ENCODE measurements at regions not wholly inside any gene's neighbourhood (a gene's known extent, or its start where the extent isn't known, plus 50 kb on each side); places are given as distances from the start of the nearest gene placed in this dataset.

DNA sequence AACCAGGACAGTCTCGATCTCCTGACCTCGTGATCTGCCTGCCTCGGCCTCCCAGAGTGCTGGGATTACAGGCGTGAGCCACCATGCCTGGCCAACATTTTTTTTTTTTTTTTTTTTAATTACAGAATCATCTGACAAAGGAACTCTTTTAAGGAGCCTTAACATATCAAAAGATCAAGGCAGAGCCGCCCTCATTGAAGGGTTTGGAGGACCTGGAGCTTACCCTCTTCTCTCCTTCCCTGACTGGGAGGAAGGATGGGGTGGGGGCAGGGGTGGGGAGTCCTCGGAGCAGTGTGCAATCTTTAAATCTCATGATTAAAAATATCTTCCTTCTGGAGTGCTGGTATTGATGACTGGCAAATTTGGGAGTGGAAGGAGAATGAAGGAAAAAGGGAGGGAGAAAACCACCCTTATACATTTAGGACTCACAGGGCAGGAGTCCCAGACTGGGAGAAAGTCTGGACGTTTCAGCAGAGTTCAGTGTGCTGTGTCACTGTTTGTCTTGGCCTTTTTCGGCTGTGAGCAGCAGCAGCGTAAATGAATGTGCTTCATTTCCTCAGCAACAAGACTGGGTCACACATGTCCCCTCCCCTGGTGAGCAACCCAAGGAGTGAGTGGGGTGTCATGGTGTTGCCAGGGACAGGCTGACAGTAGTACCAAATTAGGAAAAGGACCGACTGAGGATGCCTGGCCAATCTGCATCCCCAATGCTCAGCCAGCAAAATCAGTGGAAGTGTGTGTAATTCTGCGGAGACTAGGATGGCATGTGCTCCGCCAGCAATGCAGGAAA is 115.3 kb upstream of the BNC2 start:
- no peaks in the 10 kb centered on the region for H4K20me1 ChIP-seq (ENCODE audit: insufficient read depth, low read length)
- H3K9me1 ChIP-seq (ENCODE audit: insufficient read depth, low read length) = peaks cover 17% of the 10 kb centered on the region
- H3K18ac ChIP-seq (ENCODE audit: low read depth, low read length) = peak overlapping the region; percentile 49
- peaks cover 16% of the 10 kb centered on the region for H3K4me1 ChIP-seq (ENCODE audit: control insufficient read depth, insufficient read depth, low read length)
- H3K9ac ChIP-seq (ENCODE audit: low read depth, low read length) = peak overlapping the region; percentile 39
- H3K4me3 ChIP-seq (ENCODE audit: insufficient read depth, low read depth, low read length) = peak overlapping the region; percentile 0; the same call in 1 of the 2 replicates
- no peaks in the 10 kb centered on the region for H3K9me3 ChIP-seq (ENCODE audit: control insufficient read depth, insufficient read depth, low read length)
- peak overlapping the region; percentile 80 for H3K23ac ChIP-seq (ENCODE audit: low read depth, low read length)
- H4K8ac ChIP-seq (ENCODE audit: low read depth in 2 of 2, low read length in 2 of 2) = peak overlapping the region; percentile 70 to 88
- H2BK120ac ChIP-seq (ENCODE audit: low read depth, low read length) = peak overlapping the region; percentile 96
- H2BK5ac ChIP-seq (ENCODE audit: low read depth, low read length, poor library complexity, severe bottlenecking) = peak overlapping the region; percentile 96
- WGBS, 2 experiments (ENCODE audit: extremely low coverage in 2 of 2, insufficient read length in 1 of 2) = 17% methylated on average over 1 of the region's 12 CpGs; no CpG with 5 or more reads in 1 of the 2 experiments
- peak overlapping the region; percentile 88 for H3K14ac ChIP-seq (replicated peaks; ENCODE audit: low read depth, low read length)
- ChIA-PET POLR2A (ENCODE audit: unreplicated experiment) (no interaction called here), CTCF (no interaction called here)
- H2BK20ac ChIP-seq (ENCODE audit: low read depth, low read length) = peak overlapping the region; percentile 91
- peak overlapping the region; percentile 95 for H4K91ac ChIP-seq (ENCODE audit: insufficient read depth, low read depth, low read length)
- intact Hi-C loops (cut with micrococcal nuclease) = loop anchor here (1.0 to 5.0 kb wide), 2 partner anchors 21 to 113 kb away; partner anchors contain the start of gene BNC2
- H3K36me3 ChIP-seq (ENCODE audit: control insufficient read depth, insufficient read depth, low read length) = no peaks in the 10 kb centered on the region
- peak overlapping the region; percentile 95 for H3K4ac ChIP-seq (ENCODE audit: low read depth, low read length)
- ATAC-seq (ENCODE audit: low read depth) (peak; percentile 79), DNase-seq (peak; percentile 93)
- H4K5ac ChIP-seq (ENCODE audit: low read depth, low read length) = peak overlapping the region; percentile 33
- H3K4me2 ChIP-seq (ENCODE audit: low read depth, low read length) = peak overlapping the region; percentile 54
- peak overlapping the region; percentile 64 for H3K56ac ChIP-seq (ENCODE audit: extremely low read depth, insufficient read depth, low read length)
- peak overlapping the region; percentile 45 for H2AK5ac ChIP-seq (ENCODE audit: low read depth, low read length)
- H2AFZ ChIP-seq (replicated peaks; ENCODE audit: low read length, poor library complexity) = peak overlapping the region; percentile 91
- H3K27me3 ChIP-seq (ENCODE audit: control insufficient read depth, insufficient read depth, low read length) = no peaks in the 10 kb centered on the region
- in situ Hi-C loops (cut with MboI; ENCODE audit: low sequenced_read_pairs) = no loop called here
- no TSS peak for BruUV-seq (replicated peaks)
- H2AK9ac ChIP-seq (replicated peaks; ENCODE audit: low read depth, low read length, poor library complexity) = peak overlapping the region; percentile 5
- dilution Hi-C loops (cut with HindIII; ENCODE audit: low sequenced_read_pairs, unreplicated experiment) = no loop called here
- no peaks in the 10 kb centered on the region; a peak in 1 of 4 replicates for H3K79me1 ChIP-seq (ENCODE audit: low read depth in 1 of 2, low read length in 2 of 2)
- H3K27ac ChIP-seq (ENCODE audit: insufficient read depth, low read length) = peak overlapping the region; percentile 88
- peak overlapping the region; percentile 94 for H2BK15ac ChIP-seq (ENCODE audit: low read depth, low read length)
- no peak for TF ChIP-seq RFX5 (IDR thresholded peaks at IDR 0.05; ENCODE audit: low read depth, low read length)
- peak; percentile 73; the same call in 1 of the 2 replicates for TF ChIP-seq MAFK (IDR thresholded peaks at IDR 0.05; ENCODE audit: low read depth, low read length)
- no peak; the same call in 1 of the 2 replicates for TF ChIP-seq RAD21 (IDR thresholded peaks at IDR 0.05; ENCODE audit: low read length)
- TF ChIP-seq, protein P1, sequence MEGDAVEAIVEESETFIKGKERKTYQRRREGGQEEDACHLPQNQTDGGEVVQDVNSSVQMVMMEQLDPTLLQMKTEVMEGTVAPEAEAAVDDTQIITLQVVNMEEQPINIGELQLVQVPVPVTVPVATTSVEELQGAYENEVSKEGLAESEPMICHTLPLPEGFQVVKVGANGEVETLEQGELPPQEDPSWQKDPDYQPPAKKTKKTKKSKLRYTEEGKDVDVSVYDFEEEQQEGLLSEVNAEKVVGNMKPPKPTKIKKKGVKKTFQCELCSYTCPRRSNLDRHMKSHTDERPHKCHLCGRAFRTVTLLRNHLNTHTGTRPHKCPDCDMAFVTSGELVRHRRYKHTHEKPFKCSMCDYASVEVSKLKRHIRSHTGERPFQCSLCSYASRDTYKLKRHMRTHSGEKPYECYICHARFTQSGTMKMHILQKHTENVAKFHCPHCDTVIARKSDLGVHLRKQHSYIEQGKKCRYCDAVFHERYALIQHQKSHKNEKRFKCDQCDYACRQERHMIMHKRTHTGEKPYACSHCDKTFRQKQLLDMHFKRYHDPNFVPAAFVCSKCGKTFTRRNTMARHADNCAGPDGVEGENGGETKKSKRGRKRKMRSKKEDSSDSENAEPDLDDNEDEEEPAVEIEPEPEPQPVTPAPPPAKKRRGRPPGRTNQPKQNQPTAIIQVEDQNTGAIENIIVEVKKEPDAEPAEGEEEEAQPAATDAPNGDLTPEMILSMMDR (conservative IDR thresholded peaks at IDR 0.05; ENCODE audit: low read depth, low read length) = no peak
- TF ChIP-seq CEBPB (IDR thresholded peaks at IDR 0.05; ENCODE audit: low read depth, low read length) = peak; percentile 57; the same call in 1 of the 2 replicates
- 0 out of 2 replicates have a peak, but pooled peaks have one; percentile 47 for TF ChIP-seq BHLHE40 (IDR thresholded peaks at IDR 0.05; ENCODE audit: low read depth, low read length)
- no peak for TF ChIP-seq CHD1 (IDR thresholded peaks at IDR 0.05; ENCODE audit: low read depth, low read length)
- TF ChIP-seq USF2 (IDR thresholded peaks at IDR 0.05; ENCODE audit: low read depth, low read length) = 0 out of 2 replicates have a peak, but pooled peaks have one; percentile 3
- peak; percentile 90 for TF ChIP-seq NFE2L2 (IDR thresholded peaks at IDR 0.05; ENCODE audit: low read depth, low read length)
- no peak for TF ChIP-seq ELK1 (IDR thresholded peaks at IDR 0.05; ENCODE audit: borderline replicate concordance, low read depth, low read length)
- TF ChIP-seq POLR2A (IDR thresholded peaks at IDR 0.05; ENCODE audit: low read depth, low read length) = peak; percentile 66; the same call in 1 of the 2 replicates
- TF ChIP-seq MAZ (IDR thresholded peaks at IDR 0.05; ENCODE audit: borderline replicate concordance, low read depth, low read length) = peak; percentile 59; the same call in 1 of the 2 replicates
- no peak for TF ChIP-seq SMC3 (IDR thresholded peaks at IDR 0.05; ENCODE audit: low read depth, low read length)
- TF ChIP-seq RCOR1 (IDR thresholded peaks at IDR 0.05; ENCODE audit: insufficient replicate concordance, low read length) = no peak

Data from IMR-90 (cell line).